K562 (cell line): ENCODE measurements at regions not wholly inside any gene's neighbourhood (a gene's known extent, or its start where the extent isn't known, plus 50 kb on each side); places are given as distances from the start of the nearest gene placed in this dataset.

Experiments
- EZH2 ChIP-seq: IDR thresholded peaks from 2 replicates; pipeline ENCODE4 v1.6.1; 2012; ENCODE audit warnings: low read depth, mild to moderate bottlenecking, inconsistent platforms, low read length, borderline replicate concordance
- FOS ChIP-seq: IDR thresholded peaks from 3 replicates; pipeline ENCODE4 v1.6.1; 2011; ENCODE audit not compliant: insufficient read length; ENCODE audit errors: extremely low read depth
- MAFK ChIP-seq: IDR thresholded peaks from 2 replicates; pipeline ENCODE4 v1.6.1; 2011; ENCODE audit warnings: low read length, improper control_type of control experiment
- MEF2D ChIP-seq: conservative IDR thresholded peaks from 2 replicates; pipeline ENCODE4 v1.6.1; 2016; ENCODE audit warnings: low read depth, missing genetic modification characterization, missing compliant biosample characterization
- PHF20 ChIP-seq: fragments of 450-650 bp; IDR thresholded peaks from 2 replicates; pipeline ENCODE4 v1.6.1; 2018; ENCODE audit not compliant: partially characterized antibody
- RB1 ChIP-seq: fragments of 450-650 bp; IDR thresholded peaks from 2 replicates; pipeline ENCODE4 v1.6.1; 2017; ENCODE audit warnings: low read depth, mild to moderate bottlenecking
- SIN3A ChIP-seq, 2 experiments: fragments of 150-350 bp in 1 of 2; IDR thresholded peaks; 2 replicates each; pipeline ENCODE4 v1.6.1; 2011 to 2016; ENCODE audit warnings: borderline replicate concordance in 2 of 2, low read depth in 2 of 2, low read length in 2 of 2, mild to moderate bottlenecking in 2 of 2, moderate library complexity in 2 of 2; ENCODE audit not compliant: control insufficient read depth in 1 of 2
- SREBF2 ChIP-seq: sonication (generic); formaldehyde crosslinking; IDR thresholded peaks from 2 replicates; pipeline ENCODE4 v1.4.0; 2020; ENCODE audit warnings: mild to moderate bottlenecking, missing genetic modification reagents
- ZFX ChIP-seq: sonication (generic); formaldehyde crosslinking; IDR thresholded peaks from 2 replicates; pipeline ENCODE4 v1.8.0; 2022; ENCODE audit warnings: mild to moderate bottlenecking, missing genetic modification reagents, moderate library complexity
- ZNF274 ChIP-seq: IDR thresholded peaks from 2 replicates; pipeline ENCODE4 v1.6.1; 2011; ENCODE audit warnings: low read depth, mild to moderate bottlenecking, low read length, moderate library complexity, borderline replicate concordance
- TF ChIP-seq, protein P1 (sequence below), 3 experiments: IDR thresholded peaks in 2 of 3; conservative IDR thresholded peaks in 1 of 3; 2 replicates each; pipeline ENCODE4 v1.5.1; 2011 to 2012; ENCODE audit warnings: low read length in 3 of 3, mild to moderate bottlenecking in 3 of 3, control low read depth in 2 of 3, improper control_type of control experiment in 1 of 3, inconsistent platforms in 1 of 3, low read depth in 1 of 3, mixed read lengths in 1 of 3, moderate library complexity in 1 of 3; ENCODE audit not compliant: insufficient read depth in 2 of 3
- TF ChIP-seq, protein P2 (sequence below), 3 experiments: fragments of 200-800 bp in 1 of 3; fragments of 250-450 bp in 1 of 3; fragments of 450-650 bp in 1 of 3; sonication (Bioruptor Pico) in 1 of 3; sonication (Bioruptor generic) in 1 of 3; formaldehyde crosslinking in 1 of 3; IDR thresholded peaks; 2 replicates each; pipeline versions ENCODE4 v1.6.1 to v1.8.0; 2016 to 2022; ENCODE audit warnings: mild to moderate bottlenecking in 2 of 3, missing genetic modification characterization in 2 of 3, missing compliant biosample characterization in 1 of 3, moderate library complexity in 1 of 3
- TF ChIP-seq, protein P3 (sequence below): sonication (generic); formaldehyde crosslinking; IDR thresholded peaks from 2 replicates; pipeline ENCODE4 v1.8.0; 2023; ENCODE audit warnings: mild to moderate bottlenecking, missing genetic modification reagents

DNA sequence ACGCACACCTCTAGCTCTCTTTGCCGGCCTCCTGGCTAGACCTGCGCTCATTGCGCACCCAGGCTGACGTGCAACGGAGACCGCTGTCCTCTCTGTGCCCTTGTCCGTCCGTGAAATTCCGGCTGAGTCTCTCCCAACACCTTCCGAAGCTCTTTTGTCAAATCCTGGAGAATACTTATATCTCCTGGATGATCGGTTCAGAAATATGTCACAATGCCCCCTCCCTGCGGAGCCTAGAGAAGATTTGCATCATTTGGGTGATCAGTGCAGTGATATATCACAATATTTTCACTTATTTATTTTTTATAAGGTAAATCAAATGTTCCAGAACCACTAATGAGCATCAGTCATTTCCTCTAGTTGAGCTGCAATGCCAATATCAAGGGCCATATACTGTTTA lies 1366.9 kb upstream of the USP9Y start:
- TF ChIP-seq SREBF2 (CRISPR knock-in tag) = no peak
- no peak for TF ChIP-seq PHF20
- TF ChIP-seq ZNF274 = no peak
- no peak for TF ChIP-seq MEF2D (tag)
- TF ChIP-seq RB1 = no peak
- TF ChIP-seq, protein P1, sequence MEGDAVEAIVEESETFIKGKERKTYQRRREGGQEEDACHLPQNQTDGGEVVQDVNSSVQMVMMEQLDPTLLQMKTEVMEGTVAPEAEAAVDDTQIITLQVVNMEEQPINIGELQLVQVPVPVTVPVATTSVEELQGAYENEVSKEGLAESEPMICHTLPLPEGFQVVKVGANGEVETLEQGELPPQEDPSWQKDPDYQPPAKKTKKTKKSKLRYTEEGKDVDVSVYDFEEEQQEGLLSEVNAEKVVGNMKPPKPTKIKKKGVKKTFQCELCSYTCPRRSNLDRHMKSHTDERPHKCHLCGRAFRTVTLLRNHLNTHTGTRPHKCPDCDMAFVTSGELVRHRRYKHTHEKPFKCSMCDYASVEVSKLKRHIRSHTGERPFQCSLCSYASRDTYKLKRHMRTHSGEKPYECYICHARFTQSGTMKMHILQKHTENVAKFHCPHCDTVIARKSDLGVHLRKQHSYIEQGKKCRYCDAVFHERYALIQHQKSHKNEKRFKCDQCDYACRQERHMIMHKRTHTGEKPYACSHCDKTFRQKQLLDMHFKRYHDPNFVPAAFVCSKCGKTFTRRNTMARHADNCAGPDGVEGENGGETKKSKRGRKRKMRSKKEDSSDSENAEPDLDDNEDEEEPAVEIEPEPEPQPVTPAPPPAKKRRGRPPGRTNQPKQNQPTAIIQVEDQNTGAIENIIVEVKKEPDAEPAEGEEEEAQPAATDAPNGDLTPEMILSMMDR (IDR thresholded peaks at IDR 0.05 in 2 of 3, conservative IDR thresholded peaks at IDR 0.05 in 1 of 3; ENCODE audit: insufficient read depth in 2 of 3, low read depth in 1 of 3, low read length in 3 of 3) = no peak
- TF ChIP-seq ZFX (CRISPR knock-in tag) = no peak
- no peak for TF ChIP-seq EZH2
- TF ChIP-seq, protein P2, sequence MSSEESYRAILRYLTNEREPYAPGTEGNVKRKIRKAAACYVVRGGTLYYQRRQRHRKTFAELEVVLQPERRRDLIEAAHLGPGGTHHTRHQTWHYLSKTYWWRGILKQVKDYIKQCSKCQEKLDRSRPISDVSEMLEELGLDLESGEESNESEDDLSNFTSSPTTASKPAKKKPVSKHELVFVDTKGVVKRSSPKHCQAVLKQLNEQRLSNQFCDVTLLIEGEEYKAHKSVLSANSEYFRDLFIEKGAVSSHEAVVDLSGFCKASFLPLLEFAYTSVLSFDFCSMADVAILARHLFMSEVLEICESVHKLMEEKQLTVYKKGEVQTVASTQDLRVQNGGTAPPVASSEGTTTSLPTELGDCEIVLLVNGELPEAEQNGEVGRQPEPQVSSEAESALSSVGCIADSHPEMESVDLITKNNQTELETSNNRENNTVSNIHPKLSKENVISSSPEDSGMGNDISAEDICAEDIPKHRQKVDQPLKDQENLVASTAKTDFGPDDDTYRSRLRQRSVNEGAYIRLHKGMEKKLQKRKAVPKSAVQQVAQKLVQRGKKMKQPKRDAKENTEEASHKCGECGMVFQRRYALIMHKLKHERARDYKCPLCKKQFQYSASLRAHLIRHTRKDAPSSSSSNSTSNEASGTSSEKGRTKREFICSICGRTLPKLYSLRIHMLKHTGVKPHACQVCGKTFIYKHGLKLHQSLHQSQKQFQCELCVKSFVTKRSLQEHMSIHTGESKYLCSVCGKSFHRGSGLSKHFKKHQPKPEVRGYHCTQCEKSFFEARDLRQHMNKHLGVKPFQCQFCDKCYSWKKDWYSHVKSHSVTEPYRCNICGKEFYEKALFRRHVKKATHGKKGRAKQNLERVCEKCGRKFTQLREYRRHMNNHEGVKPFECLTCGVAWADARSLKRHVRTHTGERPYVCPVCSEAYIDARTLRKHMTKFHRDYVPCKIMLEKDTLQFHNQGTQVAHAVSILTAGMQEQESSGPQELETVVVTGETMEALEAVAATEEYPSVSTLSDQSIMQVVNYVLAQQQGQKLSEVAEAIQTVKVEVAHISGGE (CRISPR knock-in tag; IDR thresholded peaks at IDR 0.05) = no peak
- no peak for TF ChIP-seq MAFK
- no peak for TF ChIP-seq FOS
- no peak for TF ChIP-seq SIN3A (IDR thresholded peaks at IDR 0.05; ENCODE audit: borderline replicate concordance in 2 of 2, control insufficient read depth in 1 of 2, low read depth in 2 of 2, low read length in 2 of 2)
- TF ChIP-seq, protein P3, sequence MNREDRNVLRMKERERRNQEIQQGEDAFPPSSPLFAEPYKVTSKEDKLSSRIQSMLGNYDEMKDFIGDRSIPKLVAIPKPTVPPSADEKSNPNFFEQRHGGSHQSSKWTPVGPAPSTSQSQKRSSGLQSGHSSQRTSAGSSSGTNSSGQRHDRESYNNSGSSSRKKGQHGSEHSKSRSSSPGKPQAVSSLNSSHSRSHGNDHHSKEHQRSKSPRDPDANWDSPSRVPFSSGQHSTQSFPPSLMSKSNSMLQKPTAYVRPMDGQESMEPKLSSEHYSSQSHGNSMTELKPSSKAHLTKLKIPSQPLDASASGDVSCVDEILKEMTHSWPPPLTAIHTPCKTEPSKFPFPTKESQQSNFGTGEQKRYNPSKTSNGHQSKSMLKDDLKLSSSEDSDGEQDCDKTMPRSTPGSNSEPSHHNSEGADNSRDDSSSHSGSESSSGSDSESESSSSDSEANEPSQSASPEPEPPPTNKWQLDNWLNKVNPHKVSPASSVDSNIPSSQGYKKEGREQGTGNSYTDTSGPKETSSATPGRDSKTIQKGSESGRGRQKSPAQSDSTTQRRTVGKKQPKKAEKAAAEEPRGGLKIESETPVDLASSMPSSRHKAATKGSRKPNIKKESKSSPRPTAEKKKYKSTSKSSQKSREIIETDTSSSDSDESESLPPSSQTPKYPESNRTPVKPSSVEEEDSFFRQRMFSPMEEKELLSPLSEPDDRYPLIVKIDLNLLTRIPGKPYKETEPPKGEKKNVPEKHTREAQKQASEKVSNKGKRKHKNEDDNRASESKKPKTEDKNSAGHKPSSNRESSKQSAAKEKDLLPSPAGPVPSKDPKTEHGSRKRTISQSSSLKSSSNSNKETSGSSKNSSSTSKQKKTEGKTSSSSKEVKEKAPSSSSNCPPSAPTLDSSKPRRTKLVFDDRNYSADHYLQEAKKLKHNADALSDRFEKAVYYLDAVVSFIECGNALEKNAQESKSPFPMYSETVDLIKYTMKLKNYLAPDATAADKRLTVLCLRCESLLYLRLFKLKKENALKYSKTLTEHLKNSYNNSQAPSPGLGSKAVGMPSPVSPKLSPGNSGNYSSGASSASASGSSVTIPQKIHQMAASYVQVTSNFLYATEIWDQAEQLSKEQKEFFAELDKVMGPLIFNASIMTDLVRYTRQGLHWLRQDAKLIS (CRISPR knock-in tag) = no peak
